ENCODE measurements at regions not wholly inside any gene's neighbourhood (a gene's known extent, or its start where the extent isn't known, plus 50 kb on each side); places are given as distances from the start of the nearest gene placed in this dataset.

DNA sequence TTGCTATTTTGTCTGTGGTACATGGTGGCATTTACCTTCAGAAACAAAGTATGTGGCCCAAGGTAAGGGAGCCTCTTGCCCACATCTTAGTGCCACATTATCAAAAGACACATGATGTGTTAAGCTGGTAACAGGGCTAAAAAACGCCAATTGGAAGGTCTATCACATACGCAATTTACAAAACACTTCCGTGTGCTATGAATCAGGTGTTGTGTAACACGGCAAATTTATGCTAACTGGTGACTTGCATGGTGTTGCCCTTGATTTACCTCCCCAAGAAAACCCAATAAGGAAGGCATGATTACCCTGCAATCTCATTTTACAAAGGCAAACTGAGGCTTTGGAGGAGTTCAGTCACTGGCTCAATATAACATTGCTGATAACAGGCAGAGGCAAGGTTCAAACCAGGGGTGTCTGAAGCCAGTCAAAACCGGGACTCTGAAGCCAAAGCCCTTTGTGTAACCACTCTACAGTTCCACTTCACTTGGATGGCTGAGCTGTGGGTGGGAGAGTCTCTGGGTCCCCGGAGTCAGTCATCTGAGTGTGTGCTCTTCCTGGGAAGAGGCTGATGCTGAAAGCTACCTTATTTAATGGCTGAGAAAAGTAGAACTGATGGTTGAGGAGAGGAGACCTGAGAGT is 103.9 kb upstream of the BCL6 start:
- ATAC-seq (no peak), DNase-seq (no peak)
- TF ChIP-seq, protein P1, sequence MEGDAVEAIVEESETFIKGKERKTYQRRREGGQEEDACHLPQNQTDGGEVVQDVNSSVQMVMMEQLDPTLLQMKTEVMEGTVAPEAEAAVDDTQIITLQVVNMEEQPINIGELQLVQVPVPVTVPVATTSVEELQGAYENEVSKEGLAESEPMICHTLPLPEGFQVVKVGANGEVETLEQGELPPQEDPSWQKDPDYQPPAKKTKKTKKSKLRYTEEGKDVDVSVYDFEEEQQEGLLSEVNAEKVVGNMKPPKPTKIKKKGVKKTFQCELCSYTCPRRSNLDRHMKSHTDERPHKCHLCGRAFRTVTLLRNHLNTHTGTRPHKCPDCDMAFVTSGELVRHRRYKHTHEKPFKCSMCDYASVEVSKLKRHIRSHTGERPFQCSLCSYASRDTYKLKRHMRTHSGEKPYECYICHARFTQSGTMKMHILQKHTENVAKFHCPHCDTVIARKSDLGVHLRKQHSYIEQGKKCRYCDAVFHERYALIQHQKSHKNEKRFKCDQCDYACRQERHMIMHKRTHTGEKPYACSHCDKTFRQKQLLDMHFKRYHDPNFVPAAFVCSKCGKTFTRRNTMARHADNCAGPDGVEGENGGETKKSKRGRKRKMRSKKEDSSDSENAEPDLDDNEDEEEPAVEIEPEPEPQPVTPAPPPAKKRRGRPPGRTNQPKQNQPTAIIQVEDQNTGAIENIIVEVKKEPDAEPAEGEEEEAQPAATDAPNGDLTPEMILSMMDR (IDR thresholded peaks at IDR 0.05), result no peak
- no peaks in the 10 kb centered on the region for H3K27me3 ChIP-seq (ENCODE audit: low read depth)
- no peaks in the 10 kb centered on the region for H3K4me1 ChIP-seq
- no peaks in the 10 kb centered on the region for H3K9me3 ChIP-seq
- intact Hi-C loops (cut with DNase I), result no loop called here
- H3K4me3 ChIP-seq, result no peak overlapping the region
- peak overlapping the region; percentile 39 for H3K27ac ChIP-seq
- H3K36me3 ChIP-seq, result no peaks in the 10 kb centered on the region

DNA sequence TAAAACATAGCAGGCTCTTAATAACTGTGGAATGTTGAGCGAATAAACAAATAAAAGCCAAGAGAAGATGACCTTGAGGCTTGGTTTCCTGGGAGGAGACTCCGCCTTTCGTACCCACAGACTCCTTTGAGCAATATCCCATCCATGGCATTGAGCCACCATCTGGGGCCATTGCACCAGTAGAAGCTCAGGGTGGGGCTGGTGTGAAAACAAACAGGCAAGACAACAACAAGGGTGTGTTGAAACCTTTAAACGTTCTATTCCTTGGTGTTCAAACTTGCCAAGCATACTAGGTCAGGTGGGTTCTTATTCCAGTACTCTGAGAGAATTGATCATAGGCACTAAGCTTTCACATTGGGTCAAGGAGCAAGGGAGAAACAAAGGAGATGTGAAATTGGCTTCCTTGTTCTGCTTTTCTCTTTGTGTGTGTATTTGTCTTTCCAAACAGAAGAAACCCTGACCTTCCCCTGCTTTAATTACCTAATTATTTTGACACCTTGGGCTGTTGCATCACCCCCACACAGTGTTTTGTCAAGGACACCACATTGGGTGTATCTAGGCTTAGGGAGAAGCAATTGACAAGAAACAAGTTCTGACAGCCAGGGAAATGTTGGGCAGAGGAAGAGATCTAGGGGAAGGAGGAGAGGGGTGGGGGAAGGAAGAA is 105.1 kb upstream of the BCL6 start:
- DNase-seq (peak; percentile 64), ATAC-seq (peak; percentile 71 to 77)
- Histone ChIP-seq H3K36me3 (no peaks in the 10 kb centered on the region), H3K27ac (peak overlapping the region; percentile 39), H3K27me3 (ENCODE audit: low read depth) (no peaks in the 10 kb centered on the region), H3K4me3 (no peak overlapping the region), H3K4me1 (no peaks in the 10 kb centered on the region), H3K9me3 (no peaks in the 10 kb centered on the region)
- intact Hi-C loops (cut with DNase I), result no loop called here
- TF ChIP-seq, protein P1 (IDR thresholded peaks at IDR 0.05), result no peak

DNA sequence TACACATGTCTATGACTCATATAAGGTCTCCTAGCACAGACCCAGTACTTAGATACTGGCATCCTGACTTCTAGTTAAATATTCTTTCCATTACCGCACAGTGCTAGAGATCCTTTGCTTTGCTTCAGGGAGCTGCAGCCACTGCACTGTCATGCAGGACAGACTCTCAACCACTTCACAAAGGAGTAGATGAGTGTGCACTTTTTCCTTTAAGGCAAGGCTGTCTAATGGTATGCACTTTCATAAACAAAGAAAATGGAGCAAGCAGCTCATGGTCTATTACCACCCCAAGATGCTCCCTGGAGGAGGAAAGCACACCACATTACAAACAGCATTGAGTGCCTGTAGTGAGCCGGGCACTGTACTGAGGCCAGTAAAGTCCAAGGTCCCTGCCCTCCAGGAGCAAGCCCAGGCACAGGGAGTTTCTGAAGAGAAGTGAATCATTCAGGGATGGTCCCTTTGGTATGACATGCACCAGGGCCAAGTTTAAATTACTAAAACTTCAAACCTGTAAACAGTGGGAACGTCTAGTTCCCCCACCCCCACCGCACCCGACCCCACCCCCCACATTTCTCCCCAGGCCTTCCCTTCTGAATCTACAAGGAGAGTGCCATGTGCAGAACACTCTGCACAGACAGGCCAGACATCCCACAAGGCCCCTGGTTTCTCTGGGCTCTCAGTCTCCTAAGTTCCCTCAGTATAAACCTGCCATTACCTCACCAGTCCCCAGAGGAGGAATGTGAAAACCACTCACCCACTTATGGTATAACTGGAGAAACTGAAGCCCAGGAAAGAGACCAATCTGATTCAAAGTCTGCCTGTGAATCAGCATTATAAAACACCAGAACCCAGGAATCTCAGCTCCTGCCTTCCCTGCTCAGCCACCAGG is 107.8 kb upstream of the BCL6 start:
- ATAC-seq (peak in 1 of 2 donors; percentile 33), DNase-seq (no peak)
- Histone ChIP-seq H3K27ac (no peak overlapping the region), H3K4me1 (no peaks in the 10 kb centered on the region), H3K9me3 (no peaks in the 10 kb centered on the region), H3K36me3 (no peaks in the 10 kb centered on the region), H3K4me3 (no peak overlapping the region), H3K27me3 (ENCODE audit: low read depth) (no peaks in the 10 kb centered on the region)
- TF ChIP-seq, protein P1 (IDR thresholded peaks at IDR 0.05), result no peak
- intact Hi-C loops (cut with DNase I), result no loop called here

DNA sequence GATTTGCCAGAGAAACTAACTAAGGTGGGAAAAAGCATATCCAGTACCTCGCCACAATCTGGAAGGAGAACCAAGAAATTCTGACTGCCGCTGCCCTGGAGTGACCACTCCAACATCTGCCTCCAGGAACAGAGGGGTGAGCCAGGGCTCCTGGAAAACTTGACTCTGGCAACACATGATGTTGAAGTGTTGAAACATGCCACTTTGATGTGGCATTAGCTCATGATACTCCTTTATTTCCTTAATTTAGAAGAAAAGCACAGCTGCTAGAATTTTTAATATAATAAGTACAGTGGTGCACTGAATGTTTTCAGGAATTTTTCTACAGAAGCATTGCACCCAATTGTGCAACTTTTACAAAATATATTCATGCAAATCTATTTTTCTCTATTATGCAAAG is 109.9 kb upstream of the BCL6 start:
- DNase-seq, result no peak
- no peak overlapping the region for H3K4me3 ChIP-seq
- H3K27ac ChIP-seq, result no peak overlapping the region
- no peaks in the 10 kb centered on the region for H3K27me3 ChIP-seq (ENCODE audit: low read depth)
- no peak for ATAC-seq
- TF ChIP-seq, protein P1 (IDR thresholded peaks at IDR 0.05), result no peak
- H3K36me3 ChIP-seq, result no peaks in the 10 kb centered on the region
- no peaks in the 10 kb centered on the region for H3K9me3 ChIP-seq
- intact Hi-C loops (cut with DNase I), result no loop called here
- no peaks in the 10 kb centered on the region for H3K4me1 ChIP-seq

DNA sequence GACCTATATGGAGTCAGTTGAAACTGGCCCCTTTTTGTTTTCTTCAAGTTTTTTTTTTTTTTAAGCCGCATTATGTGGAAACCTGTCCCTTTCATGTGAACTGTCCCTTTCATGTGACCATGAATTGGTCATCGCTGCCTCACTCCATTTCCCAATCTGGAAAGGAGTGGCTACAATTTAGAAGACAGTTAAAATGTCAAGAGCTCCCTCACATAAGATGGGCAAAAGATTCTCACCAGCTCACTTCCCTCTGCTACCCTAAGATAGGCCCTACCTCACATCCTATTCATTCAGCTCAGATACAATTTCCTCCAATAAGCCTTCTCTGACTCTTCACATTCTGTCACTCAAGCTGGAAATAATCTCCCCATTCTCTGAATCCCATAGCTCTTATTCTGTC is 111.3 kb upstream of the BCL6 start:
- intact Hi-C loops (cut with DNase I), result no loop called here
- H3K36me3 ChIP-seq, result no peaks in the 10 kb centered on the region
- no peak for ATAC-seq
- peaks cover 4% of the 10 kb centered on the region for H3K9me3 ChIP-seq
- no peaks in the 10 kb centered on the region for H3K4me1 ChIP-seq
- H3K27ac ChIP-seq, result no peak overlapping the region
- TF ChIP-seq, protein P1 (IDR thresholded peaks at IDR 0.05), result no peak
- no peaks in the 10 kb centered on the region for H3K27me3 ChIP-seq (ENCODE audit: low read depth)
- no peak overlapping the region for H3K4me3 ChIP-seq
- no peak for DNase-seq

All from lower lobe of right lung (tissue), 2 donors.